ENCODE measurements at regions not wholly inside any gene's neighbourhood (a gene's known extent, or its start where the extent isn't known, plus 50 kb on each side); places are given as distances from the start of the nearest gene placed in this dataset.

- TF ChIP-seq, protein P1, sequence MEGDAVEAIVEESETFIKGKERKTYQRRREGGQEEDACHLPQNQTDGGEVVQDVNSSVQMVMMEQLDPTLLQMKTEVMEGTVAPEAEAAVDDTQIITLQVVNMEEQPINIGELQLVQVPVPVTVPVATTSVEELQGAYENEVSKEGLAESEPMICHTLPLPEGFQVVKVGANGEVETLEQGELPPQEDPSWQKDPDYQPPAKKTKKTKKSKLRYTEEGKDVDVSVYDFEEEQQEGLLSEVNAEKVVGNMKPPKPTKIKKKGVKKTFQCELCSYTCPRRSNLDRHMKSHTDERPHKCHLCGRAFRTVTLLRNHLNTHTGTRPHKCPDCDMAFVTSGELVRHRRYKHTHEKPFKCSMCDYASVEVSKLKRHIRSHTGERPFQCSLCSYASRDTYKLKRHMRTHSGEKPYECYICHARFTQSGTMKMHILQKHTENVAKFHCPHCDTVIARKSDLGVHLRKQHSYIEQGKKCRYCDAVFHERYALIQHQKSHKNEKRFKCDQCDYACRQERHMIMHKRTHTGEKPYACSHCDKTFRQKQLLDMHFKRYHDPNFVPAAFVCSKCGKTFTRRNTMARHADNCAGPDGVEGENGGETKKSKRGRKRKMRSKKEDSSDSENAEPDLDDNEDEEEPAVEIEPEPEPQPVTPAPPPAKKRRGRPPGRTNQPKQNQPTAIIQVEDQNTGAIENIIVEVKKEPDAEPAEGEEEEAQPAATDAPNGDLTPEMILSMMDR (conservative IDR thresholded peaks at IDR 0.05; ENCODE audit: low read length) = no peak
- no peak for TF ChIP-seq EZH2phosphoT487 (IDR thresholded peaks at IDR 0.05; ENCODE audit: borderline replicate concordance)
Measured at GRCh38 chr2:142544173-142544572, 333.3 kb upstream of the KYNU start.

Measured in Loucy (cell line).